ENCODE measurements at regions not wholly inside any gene's neighbourhood (a gene's known extent, or its start where the extent isn't known, plus 50 kb on each side); places are given as distances from the start of the nearest gene placed in this dataset.

DNA sequence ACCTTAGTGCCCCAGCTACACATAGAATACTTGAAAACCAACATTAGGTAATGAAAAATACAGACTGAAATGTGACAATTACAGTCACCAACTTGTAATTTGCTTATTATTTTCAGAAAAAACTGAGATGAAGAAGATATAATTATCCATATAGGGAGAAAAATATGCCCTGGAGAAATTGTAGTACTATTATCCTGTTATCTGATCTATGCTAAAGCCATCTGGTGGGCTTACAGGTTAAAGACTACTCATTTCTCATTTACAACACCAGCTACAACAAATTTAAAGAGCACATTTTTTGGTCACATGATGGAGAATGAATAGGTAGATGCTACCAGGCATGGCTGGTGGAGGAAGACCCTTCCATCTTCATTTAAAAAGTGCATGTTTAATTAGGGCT is 79.6 kb upstream of the NYAP2 start:
- TF ChIP-seq, protein P1, sequence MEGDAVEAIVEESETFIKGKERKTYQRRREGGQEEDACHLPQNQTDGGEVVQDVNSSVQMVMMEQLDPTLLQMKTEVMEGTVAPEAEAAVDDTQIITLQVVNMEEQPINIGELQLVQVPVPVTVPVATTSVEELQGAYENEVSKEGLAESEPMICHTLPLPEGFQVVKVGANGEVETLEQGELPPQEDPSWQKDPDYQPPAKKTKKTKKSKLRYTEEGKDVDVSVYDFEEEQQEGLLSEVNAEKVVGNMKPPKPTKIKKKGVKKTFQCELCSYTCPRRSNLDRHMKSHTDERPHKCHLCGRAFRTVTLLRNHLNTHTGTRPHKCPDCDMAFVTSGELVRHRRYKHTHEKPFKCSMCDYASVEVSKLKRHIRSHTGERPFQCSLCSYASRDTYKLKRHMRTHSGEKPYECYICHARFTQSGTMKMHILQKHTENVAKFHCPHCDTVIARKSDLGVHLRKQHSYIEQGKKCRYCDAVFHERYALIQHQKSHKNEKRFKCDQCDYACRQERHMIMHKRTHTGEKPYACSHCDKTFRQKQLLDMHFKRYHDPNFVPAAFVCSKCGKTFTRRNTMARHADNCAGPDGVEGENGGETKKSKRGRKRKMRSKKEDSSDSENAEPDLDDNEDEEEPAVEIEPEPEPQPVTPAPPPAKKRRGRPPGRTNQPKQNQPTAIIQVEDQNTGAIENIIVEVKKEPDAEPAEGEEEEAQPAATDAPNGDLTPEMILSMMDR (IDR thresholded peaks at IDR 0.05; ENCODE audit: low read depth, low read length, missing input control): no peak
- TF ChIP-seq HNF4A (conservative IDR thresholded peaks at IDR 0.05) (no peak), GABPA (IDR thresholded peaks at IDR 0.05 in 1 of 2, conservative IDR thresholded peaks at IDR 0.05 in 1 of 2) (no peak), EGR1 (IDR thresholded peaks at IDR 0.05; ENCODE audit: low read depth in 2 of 2) (no peak), SP1 (IDR thresholded peaks at IDR 0.05) (no peak)

Data from liver (tissue), 3 donors.